ENCODE measurements at regions not wholly inside any gene's neighbourhood (a gene's known extent, or its start where the extent isn't known, plus 50 kb on each side); places are given as distances from the start of the nearest gene placed in this dataset.
A peak's percentile ranks its signal among the peaks of the same experiment; 100 is the strongest.

GRCh38 chr2:16021611-16022363 is 81.4 kb downstream of the MYCN start:
- DNase-seq = no peak

GRCh38 chr2:16020389-16021008 is 80.1 kb downstream of the MYCN start:
- no peak for DNase-seq

GRCh38 chr2:16019617-16020351 is 79.4 kb downstream of the MYCN start:
- DNase-seq = no peak

- no peak for DNase-seq
These were observed 78.7 kb downstream of the MYCN start for GRCh38 chr2:16019060-16019480.

GRCh38 chr2:16018277-16019059 is 78.1 kb downstream of the MYCN start:
- DNase-seq = no peak

GRCh38 chr2:16016282-16016681 is 75.9 kb downstream of the MYCN start:
- DNase-seq = no peak

- no peak for DNase-seq
These were observed 75.5 kb downstream of the MYCN start for GRCh38 chr2:16015903-16016265.

- DNase-seq = no peak
These were observed 75.0 kb downstream of the MYCN start for GRCh38 chr2:16015210-16015902.

- no peak for DNase-seq
These were observed 74.5 kb downstream of the MYCN start for GRCh38 chr2:16014802-16015201.

GRCh38 chr2:16014041-16014787 is 73.9 kb downstream of the MYCN start:
- no peak for DNase-seq

GRCh38 chr2:16013359-16013911 is 73.1 kb downstream of the MYCN start:
- DNase-seq = no peak

- peak; percentile 38 for DNase-seq
These were observed 72.4 kb downstream of the MYCN start for GRCh38 chr2:16012626-16013358.

- DNase-seq = no peak
These were observed 71.8 kb downstream of the MYCN start for GRCh38 chr2:16012029-16012596.

- DNase-seq = no peak
These were observed 71.2 kb downstream of the MYCN start for GRCh38 chr2:16011621-16011960.

- no peak for DNase-seq
These were observed 70.7 kb downstream of the MYCN start for GRCh38 chr2:16010951-16011620.

- DNase-seq = no peak
These were observed 69.7 kb downstream of the MYCN start for GRCh38 chr2:16010011-16010410.

GRCh38 chr2:16009560-16009959 is 69.2 kb downstream of the MYCN start:
- no peak for DNase-seq

- DNase-seq = no peak
These were observed 68.5 kb downstream of the MYCN start for GRCh38 chr2:16008856-16009255.

- no peak for DNase-seq
These were observed 68.0 kb downstream of the MYCN start for GRCh38 chr2:16008331-16008850.
